H1 (cell line): ENCODE measurements at regions not wholly inside any gene's neighbourhood (a gene's known extent, or its start where the extent isn't known, plus 50 kb on each side); places are given as distances from the start of the nearest gene placed in this dataset.

ENCODE experiments used
- CTCF ChIA-PET: fragments of 300-600 bp; sonication (Branson Sonifier 250); formaldehyde crosslinking; loops from one replicate; lab custom pipeline; 2021; ENCODE audit not compliant: partially characterized antibody; lab: Charles Lee
- POLR2A ChIA-PET: fragments of 300-600 bp; sonication (Branson Sonifier 250); formaldehyde crosslinking; loops from one replicate; lab custom pipeline; 2021; ENCODE audit warnings: inconsistent platforms; ENCODE audit not compliant: partially characterized antibody; lab: Charles Lee
- DNase-seq, 2 experiments: peaks; one replicate each; pipeline versions ENCODE4 v3.0.0 to v3.0.0-alpha.2; 2010 to 2022; ENCODE audit warnings: low spot score in 2 of 2, low read depth in 1 of 2, mixed read lengths in 1 of 2
- FAIRE-seq: peaks from 2 replicates; lab custom pipeline; 2011; peaks lifted over from hg19 to GRCh38; lab: Jason Lieb, UNC
- H2AFZ ChIP-seq: 2 replicates; pipeline ENCODE4 v1.8.1; 2012; ENCODE audit warnings: low read length, inconsistent platforms
- H2AK5ac ChIP-seq: 2 replicates; pipeline ENCODE4 v1.6.1; 2013; ENCODE audit warnings: low read depth, low read length
- H2BK120ac ChIP-seq: replicated peaks from 2 replicates; pipeline ENCODE3; 2013; ENCODE audit warnings: low read depth, low read length, inconsistent platforms
- H2BK12ac ChIP-seq: 2 replicates; pipeline ENCODE4 v1.6.1; 2013; ENCODE audit warnings: low read depth, low read length
- H2BK15ac ChIP-seq: 2 replicates; pipeline ENCODE4 v1.6.1; 2013; ENCODE audit warnings: low read length
- H2BK20ac ChIP-seq: 2 replicates; pipeline ENCODE4 v1.6.1; 2013; ENCODE audit warnings: low read length
- H2BK5ac ChIP-seq: 2 replicates; pipeline ENCODE4 v1.6.1; 2013; ENCODE audit warnings: low read depth, low read length
- H3K14ac ChIP-seq: 2 replicates; pipeline ENCODE4 v1.6.1; 2013; ENCODE audit warnings: inconsistent platforms; ENCODE audit not compliant: insufficient read length
- H3K18ac ChIP-seq: 2 replicates; pipeline ENCODE4 v1.6.1; 2013; ENCODE audit warnings: low read length; ENCODE audit errors: extremely low read depth
- H3K23ac ChIP-seq: 2 replicates; pipeline ENCODE4 v1.6.1; 2013; ENCODE audit warnings: inconsistent platforms; ENCODE audit not compliant: insufficient read length
- H3K23me2 ChIP-seq: 2 replicates; pipeline ENCODE4 v1.6.1; 2013; ENCODE audit warnings: low read depth, low read length
- H3K27ac ChIP-seq: 2 replicates; pipeline ENCODE4 v1.6.1; 2011; ENCODE audit warnings: low read depth, low read length, inconsistent platforms
- H3K27me3 ChIP-seq, 4 experiments: replicated peaks in 1 of 4; 1 replicate in 1 of 4; 2 replicates in 3 of 4; pipeline versions ENCODE4 v1.6.1 to v1.8.1; 2011 to 2013; ENCODE audit warnings: low read length in 3 of 4, mild to moderate bottlenecking in 3 of 4, inconsistent platforms in 2 of 4, mixed read lengths in 2 of 4, moderate library complexity in 1 of 4; ENCODE audit not compliant: control insufficient read depth in 3 of 4, insufficient read depth in 3 of 4; ENCODE audit errors: extremely low read depth in 1 of 4
- H3K36me3 ChIP-seq, 4 experiments: 2 replicates each; pipeline versions ENCODE4 v1.6.1 to v1.8.1; 2011 to 2013; ENCODE audit warnings: mild to moderate bottlenecking in 4 of 4, low read length in 3 of 4, moderate library complexity in 2 of 4, control low read depth in 1 of 4, inconsistent platforms in 1 of 4; ENCODE audit not compliant: insufficient read depth in 4 of 4, control insufficient read depth in 2 of 4
- H3K4ac ChIP-seq: replicated peaks from 2 replicates; pipeline ENCODE3; 2013; ENCODE audit warnings: low read length, low read depth, mixed read lengths, inconsistent platforms; ENCODE audit not compliant: insufficient read length
- H3K4me1 ChIP-seq, 4 experiments: replicated peaks in 1 of 4; 1 replicate in 1 of 4; 2 replicates in 3 of 4; pipeline versions ENCODE4 v1.6.1 to v1.8.1; 2011 to 2013; ENCODE audit warnings: low read length in 3 of 4, inconsistent platforms in 2 of 4, mixed read lengths in 1 of 4; ENCODE audit not compliant: insufficient read depth in 4 of 4, control insufficient read depth in 3 of 4
- H3K4me2 ChIP-seq, 2 experiments: 2 replicates each; pipeline versions ENCODE4 v1.6.1 to v1.8.1; 2011 to 2013; ENCODE audit warnings: low read depth in 2 of 2, low read length in 2 of 2, control low read depth in 1 of 2, inconsistent platforms in 1 of 2, mild to moderate bottlenecking in 1 of 2; ENCODE audit not compliant: insufficient read depth in 1 of 2
- H3K4me3 ChIP-seq, 4 experiments: fragments of 200-600, 300-600 bp in 1 of 4; sonication (generic), shearing (Covaris generic), sonication (Bioruptor Twin) in 1 of 4; 2 replicates each; pipeline versions ENCODE4 v1.5.1 to v1.8.1; 2011 to 2016; ENCODE audit warnings: low read length in 4 of 4, low read depth in 3 of 4, control low read depth in 2 of 4, inconsistent platforms in 2 of 4, mild to moderate bottlenecking in 2 of 4, mixed read lengths in 1 of 4, moderate library complexity in 1 of 4; ENCODE audit not compliant: insufficient read depth in 2 of 4; ENCODE audit errors: extremely low read depth in 1 of 4
- H3K56ac ChIP-seq: replicated peaks from 2 replicates; pipeline ENCODE3; 2013; ENCODE audit warnings: low read depth, mild to moderate bottlenecking, mixed read lengths, low read length, inconsistent platforms; ENCODE audit not compliant: insufficient read length
- H3K79me1 ChIP-seq: 2 replicates; pipeline ENCODE4 v1.6.1; 2013; ENCODE audit warnings: low read depth, low read length, control low read depth
- H3K79me2 ChIP-seq, 2 experiments: 2 replicates each; pipeline versions ENCODE4 v1.6.1 to v1.8.1; 2012 to 2013; ENCODE audit warnings: low read length in 2 of 2, mild to moderate bottlenecking in 2 of 2, inconsistent platforms in 1 of 2; ENCODE audit not compliant: insufficient read depth in 2 of 2, control insufficient read depth in 1 of 2
- H3K9ac ChIP-seq, 4 experiments: replicated peaks in 1 of 4; 1 replicate in 1 of 4; 2 replicates in 3 of 4; pipeline versions ENCODE4 v1.6.1 to v1.8.1; 2011 to 2013; ENCODE audit warnings: low read depth in 3 of 4, low read length in 3 of 4, control low read depth in 2 of 4, mild to moderate bottlenecking in 2 of 4, moderate library complexity in 2 of 4, inconsistent platforms in 1 of 4; ENCODE audit errors: extremely low read depth in 1 of 4
- H3K9me3 ChIP-seq, 2 experiments: 2 replicates each; pipeline versions ENCODE4 v1.6.1 to v1.8.1; 2012 to 2013; ENCODE audit warnings: mild to moderate bottlenecking in 2 of 2, moderate library complexity in 2 of 2, control low read depth in 1 of 2, inconsistent platforms in 1 of 2, low read depth in 1 of 2, low read length in 1 of 2, mixed read lengths in 1 of 2; ENCODE audit not compliant: insufficient read depth in 2 of 2
- H4K20me1 ChIP-seq, 2 experiments: replicated peaks in 1 of 2; 2 replicates each; pipeline versions ENCODE3 to v1.8.1; 2011 to 2013; ENCODE audit warnings: inconsistent platforms in 2 of 2, low read length in 2 of 2, mild to moderate bottlenecking in 1 of 2; ENCODE audit not compliant: insufficient read depth in 2 of 2, control insufficient read depth in 1 of 2
- H4K5ac ChIP-seq: 2 replicates; pipeline ENCODE4 v1.6.1; 2013; ENCODE audit warnings: low read length, low read depth, mixed read lengths, inconsistent platforms; ENCODE audit not compliant: insufficient read length
- H4K8ac ChIP-seq: 2 replicates; pipeline ENCODE4 v1.8.0; 2013; ENCODE audit warnings: mild to moderate bottlenecking, moderate library complexity, low read length, inconsistent platforms; ENCODE audit not compliant: insufficient read depth; ENCODE audit errors: extremely low read depth
- H4K91ac ChIP-seq: replicated peaks from 2 replicates; pipeline ENCODE3; 2013; ENCODE audit warnings: low read length, mixed read lengths, inconsistent platforms; ENCODE audit not compliant: insufficient read length
- BRCA1 ChIP-seq: IDR thresholded peaks from 2 replicates; pipeline ENCODE4 v1.6.1; 2012; ENCODE audit warnings: low read depth, low read length, improper control_type of control experiment
- KDM1A ChIP-seq: fragments of 200-600, 300-600 bp; sonication (generic); IDR thresholded peaks from 2 replicates; pipeline ENCODE4 v1.7.1; 2016; ENCODE audit warnings: mild to moderate bottlenecking, low read length, borderline replicate concordance
- SP1 ChIP-seq: IDR thresholded peaks from 2 replicates; pipeline ENCODE4 v1.6.1; 2011; ENCODE audit warnings: low read depth, low read length
- SRF ChIP-seq: IDR thresholded peaks from 2 replicates; pipeline ENCODE4 v1.6.1; 2011; ENCODE audit warnings: mild to moderate bottlenecking, low read depth, low read length, moderate library complexity
- WGBS, 2 experiments: shearing (Covaris generic) in 1 of 2; methylation state at CpG; one replicate each; pipeline versions ENCODE4 v1.1.6 to v1.1.7; 2013 to 2015; ENCODE audit warnings: low lambda C conversion rate in 2 of 2, mixed read lengths in 2 of 2, inconsistent platforms in 1 of 2, low coverage in 1 of 2, missing lambda C conversion rate in 1 of 2; ENCODE audit not compliant: insufficient replicate concordance in 2 of 2, insufficient coverage in 1 of 2, insufficient read length in 1 of 2; ENCODE audit errors: extremely low coverage in 1 of 2, missing lambda C conversion rate in 1 of 2; 5-methylcytosine and 5-hydroxymethylcytosine counted together

- no peak overlapping the region for H3K4me3 ChIP-seq
- POLR2A ChIA-PET: no interaction called here
- H3K79me2 ChIP-seq: no peaks in the 10 kb centered on the region
- H3K27me3 ChIP-seq: no peaks in the 10 kb centered on the region
- H3K4me1 ChIP-seq: no peaks in the 10 kb centered on the region
- H4K91ac ChIP-seq: no peak overlapping the region
- WGBS, 2 experiments: 96% methylated on average over 2 of the region's 2 CpGs; no CpG with 5 or more reads in 1 of the 2 experiments
- H4K20me1 ChIP-seq: no peaks in the 10 kb centered on the region
- H3K18ac ChIP-seq: no peak overlapping the region
- H2BK5ac ChIP-seq: no peak overlapping the region
- H2BK15ac ChIP-seq: no peak overlapping the region
- no peaks in the 10 kb centered on the region for H3K79me1 ChIP-seq
- no peak overlapping the region for H2BK120ac ChIP-seq
- H3K14ac ChIP-seq: no peak overlapping the region
- H4K5ac ChIP-seq: no peak overlapping the region
- no peak overlapping the region for H4K8ac ChIP-seq
- CTCF ChIA-PET: interaction anchor here (0.7 kb wide), 1 partner anchor 18 kb away, joined by 4 read pairs; no protein-coding TSS in a partner anchor
- no peak overlapping the region for H2BK20ac ChIP-seq
- H3K9ac ChIP-seq: no peak overlapping the region
- DNase-seq: no peak
- H3K36me3 ChIP-seq: no peaks in the 10 kb centered on the region
- no peak overlapping the region for H3K23ac ChIP-seq
- H3K56ac ChIP-seq: no peak overlapping the region
- H3K23me2 ChIP-seq: no peaks in the 10 kb centered on the region
- no peaks in the 10 kb centered on the region for H3K9me3 ChIP-seq
- FAIRE-seq: no peak
- H2BK12ac ChIP-seq: no peak overlapping the region
- no peak overlapping the region for H3K27ac ChIP-seq
- no peak overlapping the region for H3K4me2 ChIP-seq
- H2AFZ ChIP-seq: no peak overlapping the region
- no peak overlapping the region for H3K4ac ChIP-seq
- H2AK5ac ChIP-seq: no peak overlapping the region
- TF ChIP-seq KDM1A: no peak
- no peak for TF ChIP-seq SRF
- no peak for TF ChIP-seq BRCA1
- TF ChIP-seq SP1: no peak
These were observed 90.6 kb downstream of the CNTN3 start for GRCh38 chr3:74523811-74524210.
